ENCODE measurements at regions not wholly inside any gene's neighbourhood (a gene's known extent, or its start where the extent isn't known, plus 50 kb on each side); places are given as distances from the start of the nearest gene placed in this dataset.

GRCh38 chr3:150049317-150049716 lies 78.6 kb upstream of the PFN2 start:
- Histone ChIP-seq H3K9me3 (peaks cover 0 to 5% (median 0%) of the 10 kb centered on the region in 3 donors), H3K4me1 (no peaks in the 10 kb centered on the region), H3K36me3 (no peaks in the 10 kb centered on the region), H3K27me3 (no peaks in the 10 kb centered on the region), H3K4me3 (no peak overlapping the region), H3K27ac (no peak overlapping the region)
- no peak for TF ChIP-seq CTCF (IDR thresholded peaks at IDR 0.05)
- intact Hi-C loops (cut with DNase I; ENCODE audit: low total_unique reads), result no loop called here
- DNase-seq, result no peak

DNA sequence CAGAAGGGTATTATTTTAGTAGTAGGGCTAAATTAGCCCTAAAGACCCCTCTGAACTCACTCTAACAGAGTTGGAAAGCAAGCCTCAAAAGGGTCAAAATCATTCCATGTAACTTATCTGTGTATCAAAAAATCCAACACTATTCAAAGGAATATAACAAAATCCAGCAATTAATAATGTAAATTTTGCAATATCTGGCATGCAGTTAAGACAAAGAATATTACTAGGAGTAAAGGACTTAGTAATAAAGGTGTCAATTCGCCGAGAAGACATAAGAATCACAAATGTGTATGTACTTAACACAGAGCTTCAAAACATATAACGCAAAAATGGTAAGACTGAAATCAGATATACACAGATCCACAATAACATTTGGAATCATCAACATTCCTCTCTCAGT lies 71.2 kb upstream of the PFN2 start:
- Histone ChIP-seq H3K27ac (no peak overlapping the region), H3K27me3 (no peaks in the 10 kb centered on the region), H3K4me1 (peaks cover 0 to 21% (median 0%) of the 10 kb centered on the region in 4 donors), H3K36me3 (peaks cover 0 to 7% (median 0%) of the 10 kb centered on the region in 3 donors), H3K9me3 (peaks cover 0 to 29% (median 0%) of the 10 kb centered on the region in 3 donors), H3K4me3 (no peak overlapping the region)
- no peak for DNase-seq
- no peak for TF ChIP-seq CTCF (IDR thresholded peaks at IDR 0.05)
- intact Hi-C loops (cut with DNase I; ENCODE audit: low total_unique reads), result no loop called here

GRCh38 chr3:150040097-150040496 lies 69.4 kb upstream of the PFN2 start:
- intact Hi-C loops (cut with DNase I; ENCODE audit: low total_unique reads), result no loop called here
- no peaks in the 10 kb centered on the region for H3K27me3 ChIP-seq
- H3K27ac ChIP-seq, result no peak overlapping the region
- H3K9me3 ChIP-seq, result peaks cover 0 to 25% (median 0%) of the 10 kb centered on the region in 3 donors
- H3K4me3 ChIP-seq, result no peak overlapping the region
- no peak for TF ChIP-seq CTCF (IDR thresholded peaks at IDR 0.05)
- no peak for DNase-seq
- H3K36me3 ChIP-seq, result peaks cover 0 to 7% (median 0%) of the 10 kb centered on the region in 3 donors
- peaks cover 0 to 36% (median 0%) of the 10 kb centered on the region in 4 donors for H3K4me1 ChIP-seq

DNA sequence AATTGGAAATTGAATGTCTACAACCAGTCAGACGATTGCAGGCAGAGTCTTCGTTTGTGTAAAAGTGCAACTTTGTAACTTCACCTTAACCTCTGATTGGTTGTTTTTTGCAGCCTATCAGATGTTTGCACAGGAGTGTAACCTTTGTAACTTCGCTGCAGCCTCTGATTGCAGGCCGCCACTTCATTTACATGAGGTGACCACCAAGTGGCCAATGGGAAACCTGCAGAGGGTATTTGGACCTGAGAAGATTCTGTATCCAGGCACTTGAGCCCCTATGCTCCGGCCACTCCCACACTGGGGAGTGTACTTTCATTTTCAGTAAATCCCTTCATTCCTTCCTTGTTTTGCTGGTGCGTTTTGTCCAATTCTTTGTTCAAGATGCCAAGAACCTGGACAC lies 68.1 kb upstream of the PFN2 start:
- peak overlapping the region in 1 of 2 donors; percentile 64 for H3K27ac ChIP-seq
- DNase-seq, result peak in 1 of 2 donors; percentile 67

DNA sequence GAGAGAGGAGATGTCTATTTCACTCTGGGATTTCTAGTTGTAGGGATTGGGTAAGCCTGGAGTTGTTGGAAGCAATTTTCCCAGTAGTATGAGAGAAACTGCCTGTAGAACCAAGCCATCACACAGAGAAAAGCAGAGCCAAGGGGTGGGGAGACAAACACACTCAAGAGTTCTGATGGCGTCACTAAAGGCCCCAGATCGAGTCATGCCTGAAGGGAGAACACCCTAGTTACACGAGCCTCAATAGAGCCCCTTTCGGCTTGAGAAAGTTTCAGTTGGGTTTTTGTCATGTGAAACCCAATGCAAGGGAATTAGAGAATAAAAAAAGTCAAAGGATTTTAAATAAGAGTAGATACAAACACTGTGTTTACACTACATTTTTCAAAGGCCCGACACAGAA lies 66.1 kb upstream of the PFN2 start:
- Histone ChIP-seq H3K4me1 (peaks cover 0 to 39% (median 1%) of the 10 kb centered on the region in 4 donors), H3K9me3 (peaks cover 0 to 12% (median 0%) of the 10 kb centered on the region in 3 donors), H3K27ac (peak overlapping the region in 1 of 2 donors; percentile 22), H3K36me3 (peaks cover 0 to 4% (median 0%) of the 10 kb centered on the region in 3 donors), H3K4me3 (no peak overlapping the region), H3K27me3 (no peaks in the 10 kb centered on the region)
- TF ChIP-seq CTCF (IDR thresholded peaks at IDR 0.05), result no peak
- intact Hi-C loops (cut with DNase I; ENCODE audit: low total_unique reads), result no loop called here
- no peak for DNase-seq

More for the DNA sequence above, 68.1 kb upstream of the PFN2 start:
- Histone ChIP-seq H3K36me3 (peaks cover 0 to 7% (median 0%) of the 10 kb centered on the region in 3 donors), H3K4me3 (peak overlapping the region; percentile 41 to 51), H3K4me1 (peaks cover 0 to 39% (median 1%) of the 10 kb centered on the region in 4 donors), H3K9me3 (peaks cover 0 to 24% (median 0%) of the 10 kb centered on the region in 3 donors), H3K27me3 (no peaks in the 10 kb centered on the region)
- TF ChIP-seq CTCF (IDR thresholded peaks at IDR 0.05), result no peak
- intact Hi-C loops (cut with DNase I; ENCODE audit: low total_unique reads), result no loop called here
